C1 segment of cervical spinal cord (tissue), 14 donors: ENCODE measurements at regions not wholly inside any gene's neighbourhood (a gene's known extent, or its start where the extent isn't known, plus 50 kb on each side); places are given as distances from the start of the nearest gene placed in this dataset.
"Not testable (repeated sequence)": the region's sequence is repeated elsewhere in the genome, so short reads cannot be mapped to it uniquely, and the experiment has no call there.

Experiments
- DNase-seq, 14 donors: peaks; one replicate each; lab custom pipeline; 2025; lab: John Stamatoyannopoulos, UW

- no peak for DNase-seq
Measured at GRCh38 chr22:22822106-22822505, 65.5 kb upstream of the IGLL5 start.

GRCh38 chr22:22822553-22822952, 65.1 kb upstream of the IGLL5 start:
- DNase-seq = not testable (repeated sequence)

GRCh38 chr22:22823131-22823810, 64.3 kb upstream of the IGLL5 start:
- no peak for DNase-seq

- no peak for DNase-seq
Measured at GRCh38 chr22:22824340-22825212, 63.0 kb upstream of the IGLL5 start.

GRCh38 chr22:22825213-22825593, 62.4 kb upstream of the IGLL5 start:
- DNase-seq = no peak

GRCh38 chr22:22827187-22827939, 60.3 kb upstream of the IGLL5 start:
- DNase-seq = no peak

GRCh38 chr22:22830193-22830592, 57.4 kb upstream of the IGLL5 start:
- no peak for DNase-seq

- DNase-seq = no peak
Measured at GRCh38 chr22:22830957-22831688, 56.5 kb upstream of the IGLL5 start.

DNA sequence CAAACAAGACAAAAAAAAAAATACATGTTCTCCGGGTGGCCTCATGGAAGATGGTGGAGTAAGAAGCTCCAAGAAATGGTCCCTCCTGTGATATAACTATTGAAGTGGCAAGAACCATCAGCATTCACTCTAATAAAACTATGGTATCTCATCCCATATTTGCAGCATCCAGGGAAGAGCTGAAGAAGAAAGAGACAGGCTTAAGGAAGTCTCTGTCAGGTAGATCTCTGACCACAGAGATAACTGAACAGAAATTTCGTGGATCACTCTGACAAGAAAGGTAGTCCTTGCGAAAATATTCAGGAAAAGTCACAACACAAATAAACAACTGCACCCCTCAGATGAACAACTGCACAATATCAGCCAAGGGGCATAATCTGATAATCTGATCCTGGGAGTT, 54.6 kb upstream of the IGLL5 start:
- DNase-seq = no peak

DNA sequence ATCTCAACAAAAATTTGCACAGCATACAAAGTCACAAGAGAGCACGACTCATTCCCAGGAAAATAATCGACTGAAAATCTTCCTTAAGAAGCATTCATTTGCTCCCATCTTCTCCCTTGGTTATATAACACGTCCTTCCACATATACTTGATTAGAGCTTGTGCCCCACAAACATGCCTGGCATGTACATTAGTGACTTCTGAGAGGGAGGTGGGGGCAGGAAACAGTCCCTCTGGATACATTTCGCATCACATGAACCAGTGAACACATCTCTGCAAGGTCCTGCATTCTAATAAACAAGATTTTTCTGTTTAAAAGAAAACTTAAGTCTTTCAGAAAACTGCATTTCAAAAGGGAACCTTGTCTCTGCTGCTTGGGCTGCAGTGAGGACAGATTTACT, 54.1 kb upstream of the IGLL5 start:
- DNase-seq = no peak

- no peak for DNase-seq
Measured at GRCh38 chr22:22834204-22834603, 53.4 kb upstream of the IGLL5 start.

DNA sequence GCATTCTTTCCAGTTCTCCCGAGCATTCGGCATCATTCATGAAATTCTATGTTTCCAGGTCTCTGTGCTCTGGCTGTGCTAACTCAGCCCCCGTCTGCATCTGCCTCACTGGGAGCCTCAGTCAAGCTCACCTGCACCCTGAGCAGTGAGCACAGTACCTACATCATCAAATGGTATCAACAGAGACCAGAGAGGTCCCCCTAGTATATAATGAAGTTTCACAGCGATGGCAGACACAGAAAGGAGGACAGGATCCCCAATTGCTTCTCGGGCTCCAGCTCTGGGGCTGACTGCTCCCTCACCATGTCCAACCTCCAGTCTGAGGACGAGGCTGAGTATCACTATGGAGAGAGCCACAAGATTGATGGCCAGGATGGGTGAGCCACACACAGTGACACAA, 52.8 kb upstream of the IGLL5 start:
- DNase-seq = no peak

DNA sequence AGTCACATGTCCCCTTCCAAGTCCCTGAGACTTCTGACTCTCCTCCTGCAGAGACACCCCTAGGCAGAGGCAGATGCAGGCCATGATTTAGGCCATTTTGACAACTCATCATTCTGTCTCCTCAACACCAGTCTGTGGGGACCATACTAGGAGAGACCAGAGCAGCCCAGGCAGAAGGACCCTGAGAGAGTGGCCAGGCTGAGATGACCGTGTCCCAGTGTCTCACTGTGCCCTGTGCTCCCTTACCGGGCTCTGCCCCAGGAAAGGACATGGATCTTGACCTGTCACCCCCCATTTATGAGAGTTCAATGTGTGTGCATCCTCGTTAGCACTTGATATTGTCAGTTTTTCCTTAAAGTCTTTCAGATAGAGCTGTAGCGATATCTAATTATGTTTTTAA, 52.4 kb upstream of the IGLL5 start:
- DNase-seq = no peak

DNA sequence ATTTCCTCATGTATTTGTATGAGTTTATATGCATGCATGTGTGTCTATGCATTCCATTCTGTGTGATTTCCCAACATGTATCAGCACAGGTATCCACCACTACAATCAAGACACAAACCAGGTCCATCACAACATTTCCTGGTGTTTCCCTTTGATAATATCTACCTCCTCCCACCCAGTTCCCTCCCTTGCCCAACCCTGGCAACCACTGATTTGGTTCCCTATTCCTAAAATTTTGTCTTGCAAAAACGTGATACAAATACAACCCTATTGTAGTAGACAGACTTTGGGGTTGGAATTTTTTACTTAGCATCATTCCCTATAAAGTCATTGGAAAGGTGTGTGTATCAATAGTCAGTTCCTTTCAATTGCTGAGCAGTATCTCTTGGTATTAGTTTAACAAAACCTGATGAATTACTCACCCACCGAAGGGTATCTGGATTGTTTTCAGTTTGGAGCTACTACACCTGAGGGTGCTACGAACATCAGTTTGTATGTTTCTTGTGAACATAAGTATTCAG, 51.8 kb upstream of the IGLL5 start:
- no peak for DNase-seq

GRCh38 chr22:22836635-22837034, 51.0 kb upstream of the IGLL5 start:
- no peak for DNase-seq
